ENCODE measurements at regions not wholly inside any gene's neighbourhood (a gene's known extent, or its start where the extent isn't known, plus 50 kb on each side); places are given as distances from the start of the nearest gene placed in this dataset.

DNA sequence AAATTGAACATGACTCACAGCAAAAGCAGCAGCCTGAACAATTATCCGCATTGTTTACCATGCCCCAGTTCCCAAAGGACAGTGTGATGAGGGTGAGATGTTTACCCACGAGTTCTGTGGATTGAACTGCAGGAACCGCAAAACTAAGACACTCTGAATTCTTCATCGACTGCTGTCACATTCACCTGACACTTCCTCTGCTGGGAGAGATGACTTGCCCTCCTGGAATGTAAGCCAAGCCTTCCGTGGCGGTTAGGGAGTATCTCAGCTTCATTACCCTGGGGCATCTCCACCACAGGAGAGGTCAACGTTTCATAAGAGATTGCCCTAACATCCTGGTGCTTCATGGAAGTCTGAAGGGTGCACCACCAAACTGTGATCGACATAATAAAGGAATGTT is 374.6 kb upstream of the ADARB2 start:
- WGBS: 16% methylated on average over 8 of the region's 8 CpGs
- no peak overlapping the region for H2BK120ac ChIP-seq (ENCODE audit: low read depth, low read length)
- H2AK5ac ChIP-seq (ENCODE audit: low read length, severe bottlenecking): no peak overlapping the region
- H3K18ac ChIP-seq (ENCODE audit: low read depth in 1 of 2, low read length in 2 of 2): no peak overlapping the region
- DNase-seq: peak; percentile 91
- H3K9ac ChIP-seq (ENCODE audit: low read length): no peak overlapping the region
- no peak overlapping the region for H4K91ac ChIP-seq (ENCODE audit: low read length)
- no peak overlapping the region for H2BK15ac ChIP-seq (ENCODE audit: low read depth, poor library complexity, severe bottlenecking)
- H3K9me3 ChIP-seq (ENCODE audit: control insufficient read depth, low read length): peaks cover 18% of the 10 kb centered on the region
- no peak overlapping the region for H2AFZ ChIP-seq (ENCODE audit: low read depth, low read length)
- no peak overlapping the region for H3K4me3 ChIP-seq (ENCODE audit: insufficient read depth in 1 of 2, low read depth in 1 of 2, low read length in 2 of 2)
- no peak overlapping the region for H3K14ac ChIP-seq (ENCODE audit: low read length in 2 of 2)
- no peaks in the 10 kb centered on the region for H3K27me3 ChIP-seq (ENCODE audit: control insufficient read depth in 1 of 2, insufficient read depth in 1 of 2, low read length in 2 of 2)
- no peak overlapping the region for H3K23ac ChIP-seq (ENCODE audit: low read length in 2 of 2)
- no peak overlapping the region for H2BK12ac ChIP-seq (ENCODE audit: low read length in 2 of 2)
- H3K4me1 ChIP-seq (ENCODE audit: control insufficient read depth, insufficient read depth, low read depth, low read length): no peaks in the 10 kb centered on the region
- no peak overlapping the region for H4K8ac ChIP-seq (ENCODE audit: low read length)
- no peaks in the 10 kb centered on the region for H3K36me3 ChIP-seq (ENCODE audit: control insufficient read depth in 1 of 2, insufficient read depth in 2 of 2, low read depth in 1 of 2, low read length in 2 of 2)
- H3K27ac ChIP-seq (ENCODE audit: low read length, poor library complexity, severe bottlenecking): peak overlapping the region; percentile 68
- H3K79me1 ChIP-seq (replicated peaks; ENCODE audit: low read length, poor library complexity, severe bottlenecking): no peaks in the 10 kb centered on the region
- H2BK5ac ChIP-seq (ENCODE audit: low read depth, low read length, poor library complexity, severe bottlenecking): no peak overlapping the region
- no peak overlapping the region for H3K4me2 ChIP-seq (ENCODE audit: low read length, poor library complexity, severe bottlenecking)
- no peak overlapping the region for H3K4ac ChIP-seq (ENCODE audit: low read depth in 1 of 2, low read length in 2 of 2)

GRCh38 chr10:2108496-2108895 is 371.2 kb upstream of the ADARB2 start:
- no peak overlapping the region for H2BK12ac ChIP-seq (ENCODE audit: low read length in 2 of 2)
- no peak for DNase-seq
- no peak overlapping the region for H3K4me3 ChIP-seq (ENCODE audit: insufficient read depth in 1 of 2, low read depth in 1 of 2, low read length in 2 of 2)
- no peak overlapping the region for H2BK15ac ChIP-seq (ENCODE audit: low read depth, poor library complexity, severe bottlenecking)
- no peaks in the 10 kb centered on the region for H3K79me1 ChIP-seq (replicated peaks; ENCODE audit: low read length, poor library complexity, severe bottlenecking)
- H3K14ac ChIP-seq (ENCODE audit: low read length in 2 of 2): no peak overlapping the region
- no peak overlapping the region for H2BK5ac ChIP-seq (ENCODE audit: low read depth, low read length, poor library complexity, severe bottlenecking)
- H3K36me3 ChIP-seq (ENCODE audit: control insufficient read depth in 1 of 2, insufficient read depth in 2 of 2, low read depth in 1 of 2, low read length in 2 of 2): no peaks in the 10 kb centered on the region
- no peak overlapping the region for H2BK120ac ChIP-seq (ENCODE audit: low read depth, low read length)
- H3K4me2 ChIP-seq (ENCODE audit: low read length, poor library complexity, severe bottlenecking): no peak overlapping the region
- no peak overlapping the region for H3K9ac ChIP-seq (ENCODE audit: low read length)
- H3K23ac ChIP-seq (ENCODE audit: low read length in 2 of 2): no peak overlapping the region
- 100% methylated on average over 1 of the region's 1 CpG for WGBS
- no peak overlapping the region for H3K18ac ChIP-seq (ENCODE audit: low read depth in 1 of 2, low read length in 2 of 2)
- H3K4ac ChIP-seq (ENCODE audit: low read depth in 1 of 2, low read length in 2 of 2): no peak overlapping the region
- H4K8ac ChIP-seq (ENCODE audit: low read length): no peak overlapping the region
- no peak overlapping the region for H2AFZ ChIP-seq (ENCODE audit: low read depth, low read length)
- no peak overlapping the region for H3K27ac ChIP-seq (ENCODE audit: low read length, poor library complexity, severe bottlenecking)
- peaks cover 25% of the 10 kb centered on the region for H3K9me3 ChIP-seq (ENCODE audit: control insufficient read depth, low read length)
- H2AK5ac ChIP-seq (ENCODE audit: low read length, severe bottlenecking): peak overlapping the region; percentile 94
- H3K27me3 ChIP-seq (ENCODE audit: control insufficient read depth in 1 of 2, insufficient read depth in 1 of 2, low read length in 2 of 2): no peaks in the 10 kb centered on the region
- H4K91ac ChIP-seq (ENCODE audit: low read length): no peak overlapping the region
- H3K4me1 ChIP-seq (ENCODE audit: control insufficient read depth, insufficient read depth, low read depth, low read length): no peaks in the 10 kb centered on the region

DNA sequence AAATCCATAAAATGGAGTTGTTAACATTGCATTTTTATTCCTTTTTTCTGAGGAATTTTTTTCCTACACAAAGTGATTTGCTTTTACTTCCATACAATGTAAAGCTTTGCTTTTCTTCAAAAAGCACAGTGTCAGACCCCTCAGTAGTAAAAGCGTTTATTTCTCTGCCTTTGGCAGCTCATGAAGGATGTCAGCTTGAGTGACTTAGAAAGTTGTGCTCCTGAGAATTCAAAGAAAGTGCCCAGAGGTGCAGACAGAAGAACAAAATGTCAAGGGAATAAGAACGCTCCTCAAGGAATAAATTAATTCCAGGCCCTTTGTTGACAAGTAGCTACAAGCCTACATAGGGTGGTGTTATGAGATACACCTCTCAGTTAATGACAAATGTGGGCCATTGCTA is 369.3 kb upstream of the ADARB2 start:
- H3K79me1 ChIP-seq (replicated peaks; ENCODE audit: low read length, poor library complexity, severe bottlenecking): no peaks in the 10 kb centered on the region
- no peak overlapping the region for H4K91ac ChIP-seq (ENCODE audit: low read length)
- H3K14ac ChIP-seq (ENCODE audit: low read length in 2 of 2): no peak overlapping the region
- H2BK120ac ChIP-seq (ENCODE audit: low read depth, low read length): no peak overlapping the region
- no peak overlapping the region for H2BK15ac ChIP-seq (ENCODE audit: low read depth, poor library complexity, severe bottlenecking)
- H3K23ac ChIP-seq (ENCODE audit: low read length in 2 of 2): no peak overlapping the region
- H3K4me2 ChIP-seq (ENCODE audit: low read length, poor library complexity, severe bottlenecking): no peak overlapping the region
- peaks cover 17% of the 10 kb centered on the region for H3K9me3 ChIP-seq (ENCODE audit: control insufficient read depth, low read length)
- no peaks in the 10 kb centered on the region for H3K4me1 ChIP-seq (ENCODE audit: control insufficient read depth, insufficient read depth, low read depth, low read length)
- 81% methylated on average over 2 of the region's 2 CpGs for WGBS
- H2AK5ac ChIP-seq (ENCODE audit: low read length, severe bottlenecking): no peak overlapping the region
- no peak overlapping the region for H2AFZ ChIP-seq (ENCODE audit: low read depth, low read length)
- no peak overlapping the region for H3K9ac ChIP-seq (ENCODE audit: low read length)
- H2BK12ac ChIP-seq (ENCODE audit: low read length in 2 of 2): no peak overlapping the region
- H3K27me3 ChIP-seq (ENCODE audit: control insufficient read depth in 1 of 2, insufficient read depth in 1 of 2, low read length in 2 of 2): no peaks in the 10 kb centered on the region
- H2BK5ac ChIP-seq (ENCODE audit: low read depth, low read length, poor library complexity, severe bottlenecking): no peak overlapping the region
- H3K18ac ChIP-seq (ENCODE audit: low read depth in 1 of 2, low read length in 2 of 2): no peak overlapping the region
- H4K8ac ChIP-seq (ENCODE audit: low read length): no peak overlapping the region
- H3K4me3 ChIP-seq (ENCODE audit: insufficient read depth in 1 of 2, low read depth in 1 of 2, low read length in 2 of 2): no peak overlapping the region
- H3K27ac ChIP-seq (ENCODE audit: low read length, poor library complexity, severe bottlenecking): no peak overlapping the region
- DNase-seq: no peak
- no peak overlapping the region for H3K4ac ChIP-seq (ENCODE audit: low read depth in 1 of 2, low read length in 2 of 2)
- no peaks in the 10 kb centered on the region for H3K36me3 ChIP-seq (ENCODE audit: control insufficient read depth in 1 of 2, insufficient read depth in 2 of 2, low read depth in 1 of 2, low read length in 2 of 2)

DNA sequence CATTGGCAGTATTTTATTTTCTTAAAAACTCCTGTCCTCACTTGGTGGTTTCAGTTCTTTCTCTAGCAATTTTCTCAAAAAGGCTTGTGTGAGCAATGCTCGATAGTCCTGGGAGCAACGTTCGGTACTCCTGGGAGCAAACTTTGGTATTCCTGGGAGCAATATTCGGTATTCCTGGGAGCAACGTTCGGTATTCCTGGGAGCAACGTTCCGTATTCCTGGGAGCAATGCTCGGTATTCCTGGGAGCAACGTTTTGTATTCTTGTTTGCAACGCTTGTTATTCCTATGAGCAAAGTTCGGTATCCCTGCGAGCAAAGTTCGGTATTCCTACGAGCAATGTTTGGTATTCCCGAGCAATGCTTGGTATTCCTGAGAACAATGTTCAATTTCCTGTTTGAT is 362.0 kb upstream of the ADARB2 start:
- no peak overlapping the region for H3K27ac ChIP-seq (ENCODE audit: low read length, poor library complexity, severe bottlenecking)

More for the DNA sequence above, 362.0 kb upstream of the ADARB2 start:
- H3K4me2 ChIP-seq (ENCODE audit: low read length, poor library complexity, severe bottlenecking): no peak overlapping the region
- no peak overlapping the region for H3K14ac ChIP-seq (ENCODE audit: low read length in 2 of 2)
- H3K9ac ChIP-seq (ENCODE audit: low read length): no peak overlapping the region
- H3K18ac ChIP-seq (ENCODE audit: low read depth in 1 of 2, low read length in 2 of 2): no peak overlapping the region
- 89% methylated on average over 16 of the region's 16 CpGs for WGBS
- no peak overlapping the region for H2BK5ac ChIP-seq (ENCODE audit: low read depth, low read length, poor library complexity, severe bottlenecking)
- H3K9me3 ChIP-seq (ENCODE audit: control insufficient read depth, low read length): peaks cover 8% of the 10 kb centered on the region
- no peaks in the 10 kb centered on the region for H3K79me1 ChIP-seq (replicated peaks; ENCODE audit: low read length, poor library complexity, severe bottlenecking)
- H2AFZ ChIP-seq (ENCODE audit: low read depth, low read length): no peak overlapping the region
- H2AK5ac ChIP-seq (ENCODE audit: low read length, severe bottlenecking): no peak overlapping the region
- DNase-seq: no peak
- H4K8ac ChIP-seq (ENCODE audit: low read length): no peak overlapping the region
- no peaks in the 10 kb centered on the region for H3K4me1 ChIP-seq (ENCODE audit: control insufficient read depth, insufficient read depth, low read depth, low read length)
- H3K4me3 ChIP-seq (ENCODE audit: insufficient read depth in 1 of 2, low read depth in 1 of 2, low read length in 2 of 2): no peak overlapping the region
- H2BK12ac ChIP-seq (ENCODE audit: low read length in 2 of 2): no peak overlapping the region
- no peaks in the 10 kb centered on the region for H3K27me3 ChIP-seq (ENCODE audit: control insufficient read depth in 1 of 2, insufficient read depth in 1 of 2, low read length in 2 of 2)
- no peak overlapping the region for H2BK15ac ChIP-seq (ENCODE audit: low read depth, poor library complexity, severe bottlenecking)
- no peak overlapping the region for H3K4ac ChIP-seq (ENCODE audit: low read depth in 1 of 2, low read length in 2 of 2)
- no peaks in the 10 kb centered on the region for H3K36me3 ChIP-seq (ENCODE audit: control insufficient read depth in 1 of 2, insufficient read depth in 2 of 2, low read depth in 1 of 2, low read length in 2 of 2)
- no peak overlapping the region for H4K91ac ChIP-seq (ENCODE audit: low read length)
- H2BK120ac ChIP-seq (ENCODE audit: low read depth, low read length): no peak overlapping the region
- H3K23ac ChIP-seq (ENCODE audit: low read length in 2 of 2): no peak overlapping the region

All from mesenchymal stem cell (in vitro differentiated cells and primary cell).